ENCODE measurements at regions not wholly inside any gene's neighbourhood (a gene's known extent, or its start where the extent isn't known, plus 50 kb on each side); places are given as distances from the start of the nearest gene placed in this dataset.

DNA sequence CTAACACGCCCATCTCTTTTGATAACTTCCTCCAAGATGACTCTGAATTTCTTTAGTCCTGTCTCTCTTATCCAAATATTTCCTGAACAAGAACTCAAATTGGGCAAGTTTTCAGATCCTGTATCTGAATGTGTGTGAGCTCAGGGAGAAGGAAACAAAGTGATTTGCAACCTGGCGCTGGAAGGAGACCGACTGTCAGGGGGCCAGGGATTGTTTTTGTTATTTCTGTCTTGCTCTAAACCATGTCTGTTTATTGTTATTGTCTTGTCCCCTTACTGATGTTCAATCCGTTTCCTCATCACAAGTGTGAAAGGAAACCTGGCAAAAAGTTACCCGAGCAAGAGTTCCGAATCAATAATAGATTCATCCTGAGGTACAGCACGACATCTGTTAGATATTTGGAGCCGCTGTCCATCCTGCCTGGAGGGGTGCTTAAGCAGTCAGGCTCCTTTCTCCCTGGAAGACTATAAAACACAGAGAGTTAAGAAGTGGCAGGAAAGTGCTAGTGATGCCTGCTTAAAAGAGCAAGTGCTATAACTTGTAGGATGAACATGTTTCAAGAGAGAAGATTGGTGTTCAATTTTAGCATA lies 132.5 kb upstream of the OSR1 start:
- TF ChIP-seq, protein P1, sequence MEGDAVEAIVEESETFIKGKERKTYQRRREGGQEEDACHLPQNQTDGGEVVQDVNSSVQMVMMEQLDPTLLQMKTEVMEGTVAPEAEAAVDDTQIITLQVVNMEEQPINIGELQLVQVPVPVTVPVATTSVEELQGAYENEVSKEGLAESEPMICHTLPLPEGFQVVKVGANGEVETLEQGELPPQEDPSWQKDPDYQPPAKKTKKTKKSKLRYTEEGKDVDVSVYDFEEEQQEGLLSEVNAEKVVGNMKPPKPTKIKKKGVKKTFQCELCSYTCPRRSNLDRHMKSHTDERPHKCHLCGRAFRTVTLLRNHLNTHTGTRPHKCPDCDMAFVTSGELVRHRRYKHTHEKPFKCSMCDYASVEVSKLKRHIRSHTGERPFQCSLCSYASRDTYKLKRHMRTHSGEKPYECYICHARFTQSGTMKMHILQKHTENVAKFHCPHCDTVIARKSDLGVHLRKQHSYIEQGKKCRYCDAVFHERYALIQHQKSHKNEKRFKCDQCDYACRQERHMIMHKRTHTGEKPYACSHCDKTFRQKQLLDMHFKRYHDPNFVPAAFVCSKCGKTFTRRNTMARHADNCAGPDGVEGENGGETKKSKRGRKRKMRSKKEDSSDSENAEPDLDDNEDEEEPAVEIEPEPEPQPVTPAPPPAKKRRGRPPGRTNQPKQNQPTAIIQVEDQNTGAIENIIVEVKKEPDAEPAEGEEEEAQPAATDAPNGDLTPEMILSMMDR (IDR thresholded peaks at IDR 0.05) = no peak
- TF ChIP-seq EP300 (IDR thresholded peaks at IDR 0.05) (no peak), POLR2A (IDR thresholded peaks at IDR 0.05) (no peak), POLR2AphosphoS5 (IDR thresholded peaks at IDR 0.05) (no peak)
